Embryonic facial prominence (tissue), 1 donor: ENCODE measurements at regions not wholly inside any gene's neighbourhood (a gene's known extent, or its start where the extent isn't known, plus 50 kb on each side); places are given as distances from the start of the nearest gene placed in this dataset.

Source experiments
- DNase-seq: peaks from one replicate; pipeline ENCODE4 v3.0.0-alpha.2; 2016; ENCODE audit errors: extremely low spot score

- no peak for DNase-seq
Measured at GRCh38 chr10:61356354-61356753, 96.8 kb downstream of the TMEM26 start.

- no peak for DNase-seq
Measured at GRCh38 chr10:61355211-61355610, 98.0 kb downstream of the TMEM26 start.

- DNase-seq: peak; percentile 49
Measured at GRCh38 chr10:61354401-61354975, 98.7 kb downstream of the TMEM26 start.

- no peak for DNase-seq
Measured at GRCh38 chr10:61350794-61351193, 102.4 kb downstream of the TMEM26 start.

- DNase-seq: no peak
Measured at GRCh38 chr10:61350068-61350467, 103.1 kb downstream of the TMEM26 start.

- DNase-seq: no peak
Measured at GRCh38 chr10:61346796-61347413, 106.3 kb downstream of the TMEM26 start.

GRCh38 chr10:61343796-61344195, 109.4 kb downstream of the TMEM26 start:
- no peak for DNase-seq

GRCh38 chr10:61342858-61343572, 110.2 kb downstream of the TMEM26 start:
- DNase-seq: no peak

GRCh38 chr10:61341008-61341407, 112.2 kb downstream of the TMEM26 start:
- no peak for DNase-seq

- DNase-seq: peak; percentile 56
Measured at GRCh38 chr10:61338146-61338545, 115.0 kb downstream of the TMEM26 start.

- peak; percentile 18 for DNase-seq
Measured at GRCh38 chr10:61337741-61338140, 115.4 kb downstream of the TMEM26 start.

- no peak for DNase-seq
Measured at GRCh38 chr10:61336831-61337230, 116.3 kb downstream of the TMEM26 start.

GRCh38 chr10:61335359-61335758, 117.8 kb downstream of the TMEM26 start:
- DNase-seq: no peak

GRCh38 chr10:61332581-61332980, 120.6 kb downstream of the TMEM26 start:
- DNase-seq: no peak

GRCh38 chr10:61330669-61331068, 122.5 kb downstream of the TMEM26 start:
- DNase-seq: no peak

- no peak for DNase-seq
Measured at GRCh38 chr10:61329854-61330253, 123.3 kb downstream of the TMEM26 start.

- peak; percentile 53 for DNase-seq
Measured at GRCh38 chr10:61325223-61325960, 127.8 kb downstream of the TMEM26 start.

GRCh38 chr10:61323726-61324125, 129.5 kb downstream of the TMEM26 start:
- no peak for DNase-seq

GRCh38 chr10:61321041-61321857, 131.9 kb downstream of the TMEM26 start:
- no peak for DNase-seq

GRCh38 chr10:61320257-61320587, 133.0 kb downstream of the TMEM26 start:
- no peak for DNase-seq

GRCh38 chr10:61319386-61320256, 133.6 kb downstream of the TMEM26 start:
- no peak for DNase-seq
